HUES64 (cell line): ENCODE measurements at regions not wholly inside any gene's neighbourhood (a gene's known extent, or its start where the extent isn't known, plus 50 kb on each side); places are given as distances from the start of the nearest gene placed in this dataset.
"Not testable (repeated sequence)": the region's sequence is repeated elsewhere in the genome, so short reads cannot be mapped to it uniquely, and the experiment has no call there.

ENCODE experiments used
- H3K27ac ChIP-seq: 2 replicates; pipeline ENCODE4 v1.7.0; 2013; ENCODE audit warnings: low read depth, low read length, inconsistent platforms
- H3K27me3 ChIP-seq: 2 replicates; pipeline ENCODE4 v1.6.1; 2013; ENCODE audit warnings: mild to moderate bottlenecking, low read length; ENCODE audit not compliant: insufficient read depth
- H3K36me3 ChIP-seq: 2 replicates; pipeline ENCODE4 v1.6.1; 2013; ENCODE audit warnings: mild to moderate bottlenecking, low read length; ENCODE audit not compliant: insufficient read depth
- H3K4me1 ChIP-seq: 2 replicates; pipeline ENCODE4 v1.6.1; 2013; ENCODE audit warnings: mild to moderate bottlenecking, low read length, moderate library complexity; ENCODE audit not compliant: insufficient read depth
- H3K4me3 ChIP-seq: 2 replicates; pipeline ENCODE4 v1.5.1; 2013; ENCODE audit warnings: mild to moderate bottlenecking, low read length, moderate library complexity
- H3K9ac ChIP-seq: 2 replicates; pipeline ENCODE4 v1.6.1; 2013; ENCODE audit warnings: mild to moderate bottlenecking, low read depth, low read length
- H3K9me3 ChIP-seq: 2 replicates; pipeline ENCODE4 v1.6.1; 2013; ENCODE audit warnings: low read depth, low read length; ENCODE audit not compliant: insufficient read depth
- WGBS: fragments of 150-250, 120-280 bp; methylation state at CpG from one replicate; pipeline ENCODE4 v1.1.7; 2013; ENCODE audit warnings: missing lambda C conversion rate; 5-methylcytosine and 5-hydroxymethylcytosine counted together

- not testable (repeated sequence) for H3K9ac ChIP-seq, H3K36me3 ChIP-seq, H3K9me3 ChIP-seq, H3K27ac ChIP-seq, H3K4me1 ChIP-seq, H3K4me3 ChIP-seq, H3K27me3 ChIP-seq
- no CpG with 5 or more reads among the region's 7 CpGs for WGBS
These were observed 5476.6 kb upstream of the TPTE start for GRCh38 chr21:5044812-5045211.

GRCh38 chr21:5051303-5052018, 5469.9 kb upstream of the TPTE start:
- H3K4me1 ChIP-seq, H3K36me3 ChIP-seq, H3K9ac ChIP-seq, H3K27me3 ChIP-seq, H3K4me3 ChIP-seq, H3K27ac ChIP-seq, H3K9me3 ChIP-seq: not testable (repeated sequence)
- WGBS, result 90% methylated on average over 3 of the region's 5 CpGs

GRCh38 chr21:5055027-5055754, 5466.2 kb upstream of the TPTE start:
- not testable (repeated sequence) for H3K9me3 ChIP-seq, H3K4me1 ChIP-seq, H3K4me3 ChIP-seq, H3K9ac ChIP-seq, H3K27me3 ChIP-seq, H3K36me3 ChIP-seq, H3K27ac ChIP-seq
- no CpG with 5 or more reads among the region's 13 CpGs for WGBS

DNA sequence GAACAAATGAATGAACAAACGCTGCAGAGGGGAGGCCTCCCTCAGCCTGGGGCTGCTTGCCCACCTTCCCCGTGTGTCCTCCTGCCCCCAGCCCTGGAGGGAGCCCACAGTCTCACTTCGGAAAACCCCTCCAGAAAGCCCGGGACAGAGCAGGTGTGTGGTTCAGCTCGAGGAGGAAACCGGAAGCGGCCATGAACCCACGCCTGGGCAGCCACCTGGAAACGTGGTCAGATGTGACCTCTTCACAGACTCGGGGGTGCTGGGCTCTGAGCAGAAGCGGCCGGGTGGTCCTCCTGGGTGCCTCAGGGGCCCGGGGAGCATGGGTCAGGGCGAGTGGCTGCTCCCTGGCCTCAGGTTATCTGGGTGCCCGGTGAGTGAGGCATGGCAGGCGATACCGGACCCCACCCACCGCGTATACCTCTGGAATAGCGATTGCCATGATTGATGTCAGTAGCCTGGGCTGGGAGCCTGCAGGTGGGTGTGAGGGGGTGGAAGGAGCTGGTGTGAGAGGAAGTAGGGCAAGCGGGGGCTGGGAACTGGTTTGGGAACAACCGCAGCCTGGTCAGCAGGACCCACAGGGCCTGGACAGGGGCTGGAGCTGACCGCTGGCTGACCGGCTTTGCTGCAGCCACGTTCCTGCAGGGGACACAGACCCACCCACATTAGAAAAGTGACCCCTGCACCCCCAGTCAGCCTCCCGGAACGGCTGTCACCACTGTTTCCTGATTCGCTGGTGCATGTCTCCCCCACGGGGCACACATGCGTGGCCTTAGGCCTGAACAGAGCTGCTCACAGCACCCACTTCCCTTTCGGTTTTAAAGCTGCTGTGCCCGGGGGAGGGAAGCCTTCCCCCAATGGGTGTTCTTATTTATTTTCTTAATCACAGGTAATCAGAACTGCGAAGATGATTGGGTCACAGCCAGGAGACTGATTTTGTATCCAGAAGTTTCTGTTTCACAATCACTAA, 5465.1 kb upstream of the TPTE start:
- H3K4me1 ChIP-seq, H3K36me3 ChIP-seq, H3K4me3 ChIP-seq, H3K9ac ChIP-seq, H3K27me3 ChIP-seq, H3K9me3 ChIP-seq, H3K27ac ChIP-seq: not testable (repeated sequence)
- no CpG with 5 or more reads among the region's 33 CpGs for WGBS

DNA sequence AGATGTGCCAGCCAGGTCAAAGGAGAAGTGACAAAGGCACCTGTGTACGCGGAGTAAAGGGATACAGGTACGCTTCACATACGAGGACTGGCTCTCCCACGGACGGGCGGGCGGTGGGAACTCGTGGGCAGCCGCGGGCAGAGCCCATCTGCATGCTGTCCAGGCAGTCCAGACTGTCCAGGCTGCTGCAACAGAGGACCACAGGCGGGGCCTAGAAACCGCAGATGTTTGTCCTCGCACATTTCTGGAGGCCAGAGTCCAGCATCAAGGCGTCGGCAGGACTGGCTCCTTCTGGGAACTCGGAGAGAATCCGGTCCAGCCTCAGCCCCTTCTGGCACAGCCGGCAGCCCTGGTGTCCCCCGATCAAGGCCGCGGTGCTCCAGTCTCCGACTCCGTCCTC, 5464.3 kb upstream of the TPTE start:
- H3K36me3 ChIP-seq, H3K4me3 ChIP-seq, H3K4me1 ChIP-seq, H3K9ac ChIP-seq, H3K27me3 ChIP-seq, H3K27ac ChIP-seq, H3K9me3 ChIP-seq: not testable (repeated sequence)
- no CpG with 5 or more reads among the region's 24 CpGs for WGBS

DNA sequence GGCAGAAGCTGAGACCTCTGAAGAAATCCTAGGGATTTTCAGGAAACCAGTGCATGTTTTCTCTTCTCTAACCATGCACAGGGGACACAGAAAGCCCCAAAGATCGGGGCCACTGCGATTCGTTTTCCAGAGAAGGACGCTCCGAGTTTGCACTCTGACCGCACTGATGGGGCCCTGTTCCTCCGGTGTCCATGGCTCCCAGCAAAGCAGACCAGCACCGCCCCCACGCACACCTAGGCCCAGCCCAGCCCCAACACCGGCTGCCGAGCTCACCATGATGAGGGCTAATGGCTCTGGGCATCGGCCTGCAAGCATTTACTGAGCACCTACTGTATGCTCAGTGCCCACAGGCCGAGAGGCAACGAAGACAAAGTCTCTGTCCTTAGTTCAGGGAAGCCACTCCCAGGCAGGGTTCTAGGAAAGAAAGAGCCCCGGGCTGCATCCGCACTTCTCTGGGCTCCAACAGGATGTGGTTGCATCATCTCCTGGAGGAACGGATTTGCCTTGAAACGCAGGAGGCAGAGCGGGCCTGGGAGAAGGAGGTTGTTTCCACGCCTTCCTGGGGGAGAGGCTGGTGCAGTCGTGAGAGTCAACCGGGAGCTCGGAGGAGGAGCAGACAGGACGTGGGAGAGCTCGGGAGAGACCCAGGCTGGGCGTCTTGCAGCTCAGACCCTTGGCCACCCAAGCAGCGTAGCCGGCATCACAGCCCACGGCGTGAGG, 5460.9 kb upstream of the TPTE start:
- not testable (repeated sequence) for H3K27me3 ChIP-seq, H3K4me3 ChIP-seq, H3K36me3 ChIP-seq, H3K27ac ChIP-seq, H3K9ac ChIP-seq, H3K4me1 ChIP-seq, H3K9me3 ChIP-seq
- WGBS, result no CpG with 5 or more reads among the region's 30 CpGs

- WGBS, result 92% methylated on average over 9 of the region's 25 CpGs
- H3K4me1 ChIP-seq, H3K4me3 ChIP-seq, H3K9me3 ChIP-seq, H3K27me3 ChIP-seq, H3K9ac ChIP-seq, H3K27ac ChIP-seq, H3K36me3 ChIP-seq: not testable (repeated sequence)
These were observed 5456.7 kb upstream of the TPTE start for GRCh38 chr21:5064581-5065142.

DNA sequence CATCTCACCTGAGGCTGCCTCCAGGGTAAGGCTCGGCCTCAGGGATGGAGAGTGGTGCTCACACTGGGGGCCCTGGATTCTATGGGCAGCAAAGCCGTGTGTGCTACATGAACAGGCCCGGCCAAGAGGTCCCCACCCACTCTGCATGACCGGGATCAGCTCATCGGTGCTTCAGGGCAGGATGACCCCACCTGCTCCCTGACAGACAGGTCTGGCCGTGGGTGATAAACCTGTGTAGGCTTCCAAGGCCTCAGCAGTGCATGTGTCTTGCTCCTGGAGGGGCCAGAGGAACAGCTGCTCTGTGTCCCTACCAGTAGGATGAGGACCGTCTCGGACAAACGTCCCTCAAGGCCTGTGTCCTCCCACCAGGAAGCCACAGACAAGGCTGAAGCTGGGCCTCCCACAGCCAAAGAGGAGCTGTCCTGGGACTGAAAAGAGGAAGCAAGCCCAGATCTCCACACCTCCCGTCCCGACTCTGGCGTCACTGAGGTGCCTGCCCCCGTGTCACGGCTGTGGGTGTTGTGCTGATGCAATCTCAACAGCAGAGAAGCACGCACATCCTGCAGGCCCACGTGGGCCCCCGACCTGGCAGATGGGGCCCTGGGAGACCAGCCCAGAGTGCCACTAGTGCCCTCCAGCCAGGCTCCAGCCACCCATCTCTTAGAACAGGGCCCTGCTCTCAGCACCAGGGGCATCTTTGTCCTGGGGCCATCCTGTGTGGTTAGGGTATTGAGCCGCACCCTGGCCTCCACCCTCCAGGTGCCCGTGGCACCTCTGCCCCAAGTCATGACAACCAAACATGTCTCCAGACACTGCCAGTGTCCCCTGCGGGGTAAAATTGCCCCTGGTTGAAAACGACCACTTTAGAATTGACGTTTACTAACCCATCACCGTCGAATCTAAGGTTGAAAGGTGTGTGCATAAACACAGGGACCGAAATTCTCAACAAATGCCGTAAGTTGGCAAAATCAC, 5455.9 kb upstream of the TPTE start:
- not testable (repeated sequence) for H3K27ac ChIP-seq

DNA sequence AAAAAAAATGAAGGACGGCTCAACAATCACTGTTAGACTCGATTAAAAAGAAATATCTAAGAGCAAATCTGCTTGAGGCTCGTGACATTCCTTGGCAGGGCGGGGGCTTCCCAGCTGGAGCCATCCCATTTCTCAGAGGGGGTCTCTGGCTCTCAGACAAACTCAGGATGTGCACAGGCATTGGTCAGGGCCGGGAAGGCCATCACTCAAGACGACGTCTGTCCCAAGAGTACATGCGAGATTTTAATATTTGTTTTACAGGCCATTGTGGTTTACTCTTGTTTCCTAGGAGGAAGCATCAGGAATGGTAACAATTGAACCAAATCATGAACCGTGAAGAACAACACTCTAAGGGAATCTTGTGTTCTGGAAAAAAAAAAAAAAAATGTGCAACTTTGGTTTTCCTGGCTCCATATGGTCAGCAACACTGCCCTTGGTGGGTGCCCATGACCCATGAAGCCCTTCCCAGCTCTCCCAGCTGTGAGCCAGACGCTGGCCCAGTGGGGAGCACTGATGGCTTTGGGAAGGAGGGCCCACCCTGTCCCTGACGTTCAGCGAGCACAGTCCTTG, 5454.6 kb upstream of the TPTE start:
- H3K9ac ChIP-seq, H3K4me3 ChIP-seq, H3K27ac ChIP-seq, H3K36me3 ChIP-seq, H3K9me3 ChIP-seq, H3K27me3 ChIP-seq, H3K4me1 ChIP-seq: not testable (repeated sequence)
- 84% methylated on average over 2 of the region's 12 CpGs for WGBS

More for the DNA sequence above, 5455.9 kb upstream of the TPTE start:
- H3K27me3 ChIP-seq, H3K4me1 ChIP-seq, H3K9ac ChIP-seq, H3K4me3 ChIP-seq, H3K9me3 ChIP-seq, H3K36me3 ChIP-seq: not testable (repeated sequence)
- WGBS, result 90% methylated on average over 17 of the region's 26 CpGs
